GM23338 (cell line): ENCODE measurements at regions not wholly inside any gene's neighbourhood (a gene's known extent, or its start where the extent isn't known, plus 50 kb on each side); places are given as distances from the start of the nearest gene placed in this dataset.
A peak's percentile ranks its signal among the peaks of the same experiment; 100 is the strongest.
"Not testable (repeated sequence)": the region's sequence is repeated elsewhere in the genome, so short reads cannot be mapped to it uniquely, and the experiment has no call there.

ENCODE experiments used
- ATAC-seq: fragments of 200-7000 bp; cut with Tn5 transposase; 3 replicates; pipeline ENCODE4 v1.9.1; 2020
- DNase-seq: peaks from one replicate; pipeline ENCODE4 v3.0.0-alpha.2; 2015; ENCODE audit warnings: low spot score
- H2AFZ ChIP-seq: fragments of 200-600 bp; sonication (generic); 2 replicates; pipeline ENCODE4 v1.8.0; 2016; ENCODE audit warnings: antibody characterized with exemption, mild to moderate bottlenecking, moderate library complexity
- H3F3A ChIP-seq: fragments of 200-600 bp; sonication (generic); replicated peaks from 2 replicates; pipeline ENCODE4 v1.8.0; 2017; ENCODE audit warnings: antibody characterized with exemption, mixed run types, low read depth
- H3K27ac ChIP-seq: fragments of 200-600 bp; sonication (generic); 2 replicates; pipeline ENCODE4 v1.6.1; 2016; ENCODE audit warnings: low read depth
- H3K27me3 ChIP-seq: fragments of 200-600 bp; sonication (generic); 2 replicates; pipeline ENCODE4 v1.8.0; 2016; ENCODE audit warnings: mild to moderate bottlenecking, mixed run types, moderate library complexity; ENCODE audit not compliant: insufficient read depth
- H3K36me3 ChIP-seq: fragments of 200-600 bp; sonication (generic); 2 replicates; pipeline ENCODE4 v1.8.0; 2016; ENCODE audit warnings: mild to moderate bottlenecking; ENCODE audit not compliant: insufficient read depth
- H3K4me1 ChIP-seq: fragments of 200-600 bp; sonication (generic); 2 replicates; pipeline ENCODE4 v1.8.0; 2016; ENCODE audit warnings: mild to moderate bottlenecking, moderate library complexity; ENCODE audit not compliant: insufficient read depth
- H3K4me2 ChIP-seq: fragments of 200-600 bp; sonication (generic); 2 replicates; pipeline ENCODE4 v1.7.1; 2017; ENCODE audit warnings: mixed run types
- H3K4me3 ChIP-seq: fragments of 200-600 bp; sonication (generic); 2 replicates; pipeline ENCODE4 v1.6.1; 2016; ENCODE audit warnings: mixed run types
- H3K79me2 ChIP-seq: fragments of 200-600 bp; sonication (generic); replicated peaks from 2 replicates; pipeline ENCODE4 v1.8.0; 2017; ENCODE audit warnings: mild to moderate bottlenecking; ENCODE audit not compliant: insufficient read depth
- H3K9me2 ChIP-seq: fragments of 200-600 bp; sonication (generic); 2 replicates; pipeline ENCODE4 v1.8.0; 2017; ENCODE audit not compliant: insufficient read depth
- H4K20me1 ChIP-seq: fragments of 200-600 bp; sonication (generic); replicated peaks from 2 replicates; pipeline ENCODE4 v1.8.0; 2017; ENCODE audit warnings: mild to moderate bottlenecking; ENCODE audit not compliant: insufficient read depth
- H3K27ac Mint-ChIP-seq: 2 replicates; pipeline ENCODE4 v1.8.0; 2020; ENCODE audit warnings: inconsistent platforms, mild to moderate bottlenecking, moderate library complexity, mixed read lengths
- H3K27me3 Mint-ChIP-seq: 3 replicates; pipeline ENCODE4 v1.8.0; 2022; ENCODE audit warnings: low read depth, mild to moderate bottlenecking, moderate library complexity, mixed read lengths, inconsistent platforms; ENCODE audit not compliant: insufficient read depth, poor library complexity
- H3K36me3 Mint-ChIP-seq: 3 replicates; pipeline ENCODE4 v1.8.0; 2021; ENCODE audit warnings: low read depth, mild to moderate bottlenecking, inconsistent platforms, moderate library complexity, mixed read lengths
- H3K4me1 Mint-ChIP-seq: 3 replicates; pipeline ENCODE4 v1.8.0; 2020; ENCODE audit warnings: mild to moderate bottlenecking, inconsistent platforms, mixed read lengths
- H3K4me3 Mint-ChIP-seq: 3 replicates; pipeline ENCODE4 v1.8.0; 2021; ENCODE audit warnings: moderate library complexity, mild to moderate bottlenecking, inconsistent platforms, mixed read lengths
- H3K9me3 Mint-ChIP-seq: 3 replicates; pipeline ENCODE4 v1.8.0; 2020; ENCODE audit warnings: moderate library complexity, mild to moderate bottlenecking, inconsistent platforms, mixed read lengths
- CREB1 ChIP-seq: fragments of 250-450 bp; sonication (Bioruptor Pico); IDR thresholded peaks from 2 replicates; pipeline ENCODE4 v1.5.0; 2020; ENCODE audit warnings: low read depth, mild to moderate bottlenecking, moderate library complexity
- EZH2 ChIP-seq: fragments of 200-600 bp; sonication (generic); IDR thresholded peaks from one replicate; pipeline ENCODE4 v1.8.0; 2017; ENCODE audit warnings: antibody characterized with exemption, mild to moderate bottlenecking, low read depth; ENCODE audit not compliant: unreplicated experiment
- JUNB ChIP-seq: IDR thresholded peaks from one replicate; pipeline ENCODE4 v1.6.1; 2016; ENCODE audit warnings: antibody characterized with exemption; ENCODE audit not compliant: unreplicated experiment
- NANOG ChIP-seq: IDR thresholded peaks from 2 replicates; pipeline ENCODE4 v1.6.1; 2016; ENCODE audit warnings: antibody characterized with exemption, borderline replicate concordance
- POLR2AphosphoS5 ChIP-seq: IDR thresholded peaks from 2 replicates; pipeline ENCODE4 v1.6.1; 2016; ENCODE audit warnings: antibody characterized with exemption, low read depth
- TF ChIP-seq, protein P1 (sequence below), 2 experiments: fragments of 200-600 bp in 1 of 2; sonication (generic) in 1 of 2; conservative IDR thresholded peaks; 2 replicates each; pipeline versions ENCODE4 v1.5.1 to v1.6.1; 2016 to 2017; ENCODE audit warnings: antibody characterized with exemption in 2 of 2, low read depth in 2 of 2, mild to moderate bottlenecking in 2 of 2, moderate library complexity in 1 of 2
- TF ChIP-seq, protein P2 (sequence below): IDR thresholded peaks from one replicate; pipeline ENCODE4 v1.6.1; 2018; ENCODE audit warnings: antibody characterized with exemption; ENCODE audit not compliant: unreplicated experiment
- TF ChIP-seq, protein P3 (sequence below): fragments of 250-450 bp; sonication (Bioruptor Pico); IDR thresholded peaks from 2 replicates; pipeline ENCODE4 v1.5.0; 2020; ENCODE audit warnings: mild to moderate bottlenecking, moderate library complexity

DNA sequence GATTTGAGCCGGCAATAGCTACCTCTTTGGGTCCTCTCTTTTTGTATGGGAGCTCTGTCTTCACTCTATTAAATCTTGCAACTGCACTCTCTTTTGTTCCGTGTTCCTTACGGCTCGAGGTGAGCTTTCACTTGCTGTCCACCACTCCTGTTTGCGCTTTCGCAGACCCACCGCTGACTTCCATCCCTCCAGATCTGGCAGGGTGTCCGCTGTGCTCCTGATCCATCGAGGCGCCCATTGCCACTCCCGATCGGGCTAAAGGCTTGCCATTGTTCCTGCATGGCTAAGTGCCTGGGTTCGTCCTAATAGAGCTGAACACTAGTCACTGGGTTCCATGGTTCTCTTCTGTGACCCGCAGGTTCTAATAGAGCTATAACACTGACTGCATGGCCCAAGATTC lies 304.9 kb upstream of the MDFIC2 start:
- not testable (repeated sequence) for H3K36me3 ChIP-seq, H3K27me3 ChIP-seq, H3K79me2 ChIP-seq, H3K27me3 Mint-ChIP-seq, H3K27ac ChIP-seq, H3K4me3 ChIP-seq, H3K27ac Mint-ChIP-seq, H2AFZ ChIP-seq, DNase-seq, H3K4me3 Mint-ChIP-seq, H4K20me1 ChIP-seq, ATAC-seq, H3K4me2 ChIP-seq, H3F3A ChIP-seq
- Histone ChIP-seq H3K4me1 (peaks cover 26% of the 10 kb centered on the region), H3K9me2 (peaks cover 33% of the 10 kb centered on the region)
- Mint-ChIP-seq H3K4me1 (peaks cover 34% of the 10 kb centered on the region), H3K36me3 (peaks cover 40% of the 10 kb centered on the region), H3K9me3 (peaks cover 22% of the 10 kb centered on the region)

DNA sequence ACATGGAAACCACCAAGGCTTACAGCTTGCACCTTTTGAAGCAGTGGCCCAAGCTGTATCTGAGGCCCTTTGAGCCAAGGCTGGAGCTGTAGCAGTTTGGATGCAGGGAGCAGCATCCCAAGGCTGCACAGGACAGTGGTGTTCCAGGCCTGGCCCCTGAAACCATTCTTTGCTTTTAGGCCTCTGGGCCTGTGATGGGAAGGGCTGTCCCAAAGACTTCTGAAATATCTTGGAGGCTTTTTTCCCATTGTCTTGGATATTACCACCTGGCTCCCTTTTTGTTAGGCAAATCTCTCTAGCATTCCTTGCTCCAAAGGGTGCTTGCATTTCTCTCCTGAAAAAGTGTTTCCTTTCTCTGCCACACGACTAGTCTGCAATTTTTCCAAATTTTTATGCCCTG lies 302.8 kb upstream of the MDFIC2 start:
- peak overlapping the region; percentile 88 for H3K27ac ChIP-seq
- no peak overlapping the region for H3K4me3 ChIP-seq
- Mint-ChIP-seq H3K27me3 (peaks cover 8% of the 10 kb centered on the region), H3K27ac (peak overlapping the region; percentile 79), H3K4me1 (peaks cover 24% of the 10 kb centered on the region), H3K36me3 (peaks cover 48% of the 10 kb centered on the region), H3K9me3 (peaks cover 30% of the 10 kb centered on the region), H3K4me3 (peak overlapping the region; percentile 21; the same call in 1 of the 3 replicates)
- ATAC-seq: peak; percentile 99
- no peaks in the 10 kb centered on the region for H3K36me3 ChIP-seq
- peaks cover 26% of the 10 kb centered on the region for H3K9me2 ChIP-seq
- H3K4me2 ChIP-seq: peak overlapping the region; percentile 44
- no peak overlapping the region for H2AFZ ChIP-seq
- H3F3A ChIP-seq: no peaks in the 10 kb centered on the region
- no peak for TF ChIP-seq EZH2
- TF ChIP-seq, protein P1, sequence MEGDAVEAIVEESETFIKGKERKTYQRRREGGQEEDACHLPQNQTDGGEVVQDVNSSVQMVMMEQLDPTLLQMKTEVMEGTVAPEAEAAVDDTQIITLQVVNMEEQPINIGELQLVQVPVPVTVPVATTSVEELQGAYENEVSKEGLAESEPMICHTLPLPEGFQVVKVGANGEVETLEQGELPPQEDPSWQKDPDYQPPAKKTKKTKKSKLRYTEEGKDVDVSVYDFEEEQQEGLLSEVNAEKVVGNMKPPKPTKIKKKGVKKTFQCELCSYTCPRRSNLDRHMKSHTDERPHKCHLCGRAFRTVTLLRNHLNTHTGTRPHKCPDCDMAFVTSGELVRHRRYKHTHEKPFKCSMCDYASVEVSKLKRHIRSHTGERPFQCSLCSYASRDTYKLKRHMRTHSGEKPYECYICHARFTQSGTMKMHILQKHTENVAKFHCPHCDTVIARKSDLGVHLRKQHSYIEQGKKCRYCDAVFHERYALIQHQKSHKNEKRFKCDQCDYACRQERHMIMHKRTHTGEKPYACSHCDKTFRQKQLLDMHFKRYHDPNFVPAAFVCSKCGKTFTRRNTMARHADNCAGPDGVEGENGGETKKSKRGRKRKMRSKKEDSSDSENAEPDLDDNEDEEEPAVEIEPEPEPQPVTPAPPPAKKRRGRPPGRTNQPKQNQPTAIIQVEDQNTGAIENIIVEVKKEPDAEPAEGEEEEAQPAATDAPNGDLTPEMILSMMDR (conservative IDR thresholded peaks at IDR 0.05; ENCODE audit: low read depth in 2 of 2): no peak
- TF ChIP-seq CREB1 (CRISPR knock-in tag): 0 out of 2 replicates have a peak, but pooled peaks have one; percentile 28
- no peak for TF ChIP-seq JUNB
- TF ChIP-seq POLR2AphosphoS5: no peak
- TF ChIP-seq, protein P2, sequence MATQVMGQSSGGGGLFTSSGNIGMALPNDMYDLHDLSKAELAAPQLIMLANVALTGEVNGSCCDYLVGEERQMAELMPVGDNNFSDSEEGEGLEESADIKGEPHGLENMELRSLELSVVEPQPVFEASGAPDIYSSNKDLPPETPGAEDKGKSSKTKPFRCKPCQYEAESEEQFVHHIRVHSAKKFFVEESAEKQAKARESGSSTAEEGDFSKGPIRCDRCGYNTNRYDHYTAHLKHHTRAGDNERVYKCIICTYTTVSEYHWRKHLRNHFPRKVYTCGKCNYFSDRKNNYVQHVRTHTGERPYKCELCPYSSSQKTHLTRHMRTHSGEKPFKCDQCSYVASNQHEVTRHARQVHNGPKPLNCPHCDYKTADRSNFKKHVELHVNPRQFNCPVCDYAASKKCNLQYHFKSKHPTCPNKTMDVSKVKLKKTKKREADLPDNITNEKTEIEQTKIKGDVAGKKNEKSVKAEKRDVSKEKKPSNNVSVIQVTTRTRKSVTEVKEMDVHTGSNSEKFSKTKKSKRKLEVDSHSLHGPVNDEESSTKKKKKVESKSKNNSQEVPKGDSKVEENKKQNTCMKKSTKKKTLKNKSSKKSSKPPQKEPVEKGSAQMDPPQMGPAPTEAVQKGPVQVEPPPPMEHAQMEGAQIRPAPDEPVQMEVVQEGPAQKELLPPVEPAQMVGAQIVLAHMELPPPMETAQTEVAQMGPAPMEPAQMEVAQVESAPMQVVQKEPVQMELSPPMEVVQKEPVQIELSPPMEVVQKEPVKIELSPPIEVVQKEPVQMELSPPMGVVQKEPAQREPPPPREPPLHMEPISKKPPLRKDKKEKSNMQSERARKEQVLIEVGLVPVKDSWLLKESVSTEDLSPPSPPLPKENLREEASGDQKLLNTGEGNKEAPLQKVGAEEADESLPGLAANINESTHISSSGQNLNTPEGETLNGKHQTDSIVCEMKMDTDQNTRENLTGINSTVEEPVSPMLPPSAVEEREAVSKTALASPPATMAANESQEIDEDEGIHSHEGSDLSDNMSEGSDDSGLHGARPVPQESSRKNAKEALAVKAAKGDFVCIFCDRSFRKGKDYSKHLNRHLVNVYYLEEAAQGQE: no peak
- TF ChIP-seq NANOG: peak; percentile 68; the same call in 1 of the 2 replicates
- TF ChIP-seq, protein P3, sequence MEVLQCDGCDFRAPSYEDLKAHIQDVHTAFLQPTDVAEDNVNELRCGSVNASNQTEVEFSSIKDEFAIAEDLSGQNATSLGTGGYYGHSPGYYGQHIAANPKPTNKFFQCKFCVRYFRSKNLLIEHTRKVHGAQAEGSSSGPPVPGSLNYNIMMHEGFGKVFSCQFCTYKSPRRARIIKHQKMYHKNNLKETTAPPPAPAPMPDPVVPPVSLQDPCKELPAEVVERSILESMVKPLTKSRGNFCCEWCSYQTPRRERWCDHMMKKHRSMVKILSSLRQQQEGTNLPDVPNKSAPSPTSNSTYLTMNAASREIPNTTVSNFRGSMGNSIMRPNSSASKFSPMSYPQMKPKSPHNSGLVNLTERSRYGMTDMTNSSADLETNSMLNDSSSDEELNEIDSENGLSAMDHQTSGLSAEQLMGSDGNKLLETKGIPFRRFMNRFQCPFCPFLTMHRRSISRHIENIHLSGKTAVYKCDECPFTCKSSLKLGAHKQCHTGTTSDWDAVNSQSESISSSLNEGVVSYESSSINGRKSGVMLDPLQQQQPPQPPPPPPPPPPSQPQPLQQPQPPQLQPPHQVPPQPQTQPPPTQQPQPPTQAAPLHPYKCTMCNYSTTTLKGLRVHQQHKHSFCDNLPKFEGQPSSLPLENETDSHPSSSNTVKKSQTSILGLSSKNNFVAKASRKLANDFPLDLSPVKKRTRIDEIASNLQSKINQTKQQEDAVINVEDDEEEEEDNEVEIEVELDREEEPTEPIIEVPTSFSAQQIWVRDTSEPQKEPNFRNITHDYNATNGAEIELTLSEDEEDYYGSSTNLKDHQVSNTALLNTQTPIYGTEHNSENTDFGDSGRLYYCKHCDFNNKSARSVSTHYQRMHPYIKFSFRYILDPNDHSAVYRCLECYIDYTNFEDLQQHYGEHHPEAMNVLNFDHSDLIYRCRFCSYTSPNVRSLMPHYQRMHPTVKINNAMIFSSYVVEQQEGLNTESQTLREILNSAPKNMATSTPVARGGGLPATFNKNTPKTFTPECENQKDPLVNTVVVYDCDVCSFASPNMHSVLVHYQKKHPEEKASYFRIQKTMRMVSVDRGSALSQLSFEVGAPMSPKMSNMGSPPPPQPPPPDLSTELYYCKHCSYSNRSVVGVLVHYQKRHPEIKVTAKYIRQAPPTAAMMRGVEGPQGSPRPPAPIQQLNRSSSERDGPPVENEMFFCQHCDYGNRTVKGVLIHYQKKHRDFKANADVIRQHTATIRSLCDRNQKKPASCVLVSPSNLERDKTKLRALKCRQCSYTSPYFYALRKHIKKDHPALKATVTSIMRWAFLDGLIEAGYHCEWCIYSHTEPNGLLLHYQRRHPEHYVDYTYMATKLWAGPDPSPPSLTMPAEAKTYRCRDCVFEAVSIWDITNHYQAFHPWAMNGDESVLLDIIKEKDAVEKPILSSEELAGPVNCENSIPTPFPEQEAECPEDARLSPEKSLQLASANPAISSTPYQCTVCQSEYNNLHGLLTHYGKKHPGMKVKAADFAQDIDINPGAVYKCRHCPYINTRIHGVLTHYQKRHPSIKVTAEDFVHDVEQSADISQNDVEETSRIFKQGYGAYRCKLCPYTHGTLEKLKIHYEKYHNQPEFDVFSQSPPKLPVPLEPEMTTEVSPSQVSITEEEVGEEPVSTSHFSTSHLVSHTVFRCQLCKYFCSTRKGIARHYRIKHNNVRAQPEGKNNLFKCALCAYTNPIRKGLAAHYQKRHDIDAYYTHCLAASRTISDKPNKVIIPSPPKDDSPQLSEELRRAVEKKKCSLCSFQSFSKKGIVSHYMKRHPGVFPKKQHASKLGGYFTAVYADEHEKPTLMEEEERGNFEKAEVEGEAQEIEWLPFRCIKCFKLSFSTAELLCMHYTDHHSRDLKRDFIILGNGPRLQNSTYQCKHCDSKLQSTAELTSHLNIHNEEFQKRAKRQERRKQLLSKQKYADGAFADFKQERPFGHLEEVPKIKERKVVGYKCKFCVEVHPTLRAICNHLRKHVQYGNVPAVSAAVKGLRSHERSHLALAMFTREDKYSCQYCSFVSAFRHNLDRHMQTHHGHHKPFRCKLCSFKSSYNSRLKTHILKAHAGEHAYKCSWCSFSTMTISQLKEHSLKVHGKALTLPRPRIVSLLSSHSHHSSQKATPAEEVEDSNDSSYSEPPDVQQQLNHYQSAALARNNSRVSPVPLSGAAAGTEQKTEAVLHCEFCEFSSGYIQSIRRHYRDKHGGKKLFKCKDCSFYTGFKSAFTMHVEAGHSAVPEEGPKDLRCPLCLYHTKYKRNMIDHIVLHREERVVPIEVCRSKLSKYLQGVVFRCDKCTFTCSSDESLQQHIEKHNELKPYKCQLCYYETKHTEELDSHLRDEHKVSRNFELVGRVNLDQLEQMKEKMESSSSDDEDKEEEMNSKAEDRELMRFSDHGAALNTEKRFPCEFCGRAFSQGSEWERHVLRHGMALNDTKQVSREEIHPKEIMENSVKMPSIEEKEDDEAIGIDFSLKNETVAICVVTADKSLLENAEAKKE (CRISPR knock-in tag): peak; percentile 85; the same call in 1 of the 2 replicates
- peak; percentile 93 for DNase-seq
- H3K27me3 ChIP-seq: no peaks in the 10 kb centered on the region
- H4K20me1 ChIP-seq: no peaks in the 10 kb centered on the region
- H3K79me2 ChIP-seq: no peaks in the 10 kb centered on the region
- H3K4me1 ChIP-seq: peaks cover 15% of the 10 kb centered on the region
